Coronary artery (tissue), 2 donors: ENCODE measurements at regions not wholly inside any gene's neighbourhood (a gene's known extent, or its start where the extent isn't known, plus 50 kb on each side); places are given as distances from the start of the nearest gene placed in this dataset.

Experiments
- DNase-seq: peaks from one replicate; pipeline ENCODE4 v3.0.0-alpha.2; 2017; ENCODE audit warnings: low spot score
- H3K27ac ChIP-seq, 2 donors: fragments of 200-600 bp; sonication (generic); one replicate each; pipeline ENCODE4 v1.5.1; 2016 to 2019
- H3K4me3 ChIP-seq: fragments of 200-600 bp; sonication (generic); 2 replicates; pipeline ENCODE4 v1.5.1; 2016; ENCODE audit warnings: mild to moderate bottlenecking, moderate library complexity
- CTCF ChIP-seq: fragments of 200-600 bp; sonication (generic); IDR thresholded peaks from one replicate; pipeline ENCODE4 v1.5.1; 2019; ENCODE audit warnings: antibody characterized with exemption

DNA sequence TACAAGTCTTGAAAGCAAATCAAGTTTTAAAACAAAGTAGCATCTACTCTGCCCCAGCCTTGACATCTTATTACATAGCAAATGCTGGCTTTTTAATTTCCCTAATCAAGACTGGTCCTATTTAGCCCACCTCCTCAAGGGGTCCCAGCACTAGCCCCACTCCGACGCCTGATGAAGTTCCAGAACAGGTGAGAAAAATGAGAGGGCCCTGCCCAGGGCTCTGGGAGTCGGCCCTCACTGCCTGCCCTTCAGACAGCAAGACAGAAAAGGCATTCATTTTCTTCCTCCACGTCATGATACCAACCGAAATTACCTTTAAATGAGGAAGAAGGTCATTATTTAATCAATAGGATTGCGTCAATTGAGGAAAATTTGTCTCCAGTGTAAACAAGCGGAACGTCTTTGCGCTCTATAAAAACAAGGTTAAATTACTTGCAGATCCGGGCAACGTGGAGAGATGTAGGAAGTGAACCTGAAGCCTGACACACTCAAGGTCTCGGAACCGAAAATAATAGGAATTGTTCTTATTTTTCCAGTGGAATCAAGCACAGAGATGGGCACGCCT lies 170.6 kb upstream of the PKDCC start:
- no peak overlapping the region for H3K27ac ChIP-seq
- no peak overlapping the region for H3K4me3 ChIP-seq
- no peak for DNase-seq
- TF ChIP-seq CTCF = no peak

DNA sequence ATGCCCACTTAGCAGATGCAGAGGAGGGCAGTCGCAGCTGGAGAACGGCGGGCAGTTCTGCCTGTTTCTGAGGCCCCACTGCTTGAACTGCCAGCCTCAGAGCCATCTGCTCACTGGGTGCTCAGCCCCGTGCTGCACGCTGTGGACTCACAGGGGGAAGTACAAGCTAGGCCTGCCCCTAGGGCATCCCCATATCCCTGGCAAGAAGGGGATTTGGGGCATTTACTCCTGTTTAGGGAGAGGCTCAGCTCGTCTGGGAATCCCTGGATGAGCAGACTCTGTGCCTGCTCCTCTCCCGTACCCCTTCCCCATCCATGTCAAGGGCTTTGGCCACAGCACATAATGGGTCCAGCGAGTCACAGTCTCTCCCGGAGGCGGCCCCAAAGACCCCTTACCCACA lies 169.8 kb upstream of the PKDCC start:
- no peak for DNase-seq
- TF ChIP-seq CTCF = no peak
- peak overlapping the region in 1 of 2 donors; percentile 17 for H3K27ac ChIP-seq
- H3K4me3 ChIP-seq = no peak overlapping the region

DNA sequence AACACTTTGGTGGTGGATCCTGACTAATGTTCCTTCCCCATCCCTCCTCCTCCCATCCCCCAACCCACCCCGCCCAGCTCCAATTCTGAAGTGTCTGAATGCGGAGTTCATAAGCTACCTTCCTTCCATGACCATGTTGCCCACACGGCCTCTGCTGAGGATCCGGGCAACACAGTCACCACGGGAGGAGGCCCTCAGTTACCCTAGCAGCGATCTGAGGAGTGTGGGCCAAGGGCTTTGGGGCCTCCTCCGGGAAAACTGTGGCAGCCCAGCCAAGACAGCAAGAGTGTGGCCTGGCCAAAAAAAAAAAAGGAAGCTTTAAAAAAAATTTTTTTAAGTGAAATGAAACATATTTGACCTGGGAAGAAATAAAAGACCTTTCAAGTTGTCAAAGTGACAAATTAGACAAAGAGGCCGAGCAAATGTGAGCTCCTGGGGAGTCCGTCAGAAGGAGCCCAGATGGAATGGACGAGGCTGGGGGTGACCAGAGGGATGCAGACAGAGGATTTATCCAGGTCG lies 169.0 kb upstream of the PKDCC start:
- no peak for TF ChIP-seq CTCF
- no peak for DNase-seq
- H3K4me3 ChIP-seq = no peak overlapping the region
- peak overlapping the region in 1 of 2 donors; percentile 48 for H3K27ac ChIP-seq

DNA sequence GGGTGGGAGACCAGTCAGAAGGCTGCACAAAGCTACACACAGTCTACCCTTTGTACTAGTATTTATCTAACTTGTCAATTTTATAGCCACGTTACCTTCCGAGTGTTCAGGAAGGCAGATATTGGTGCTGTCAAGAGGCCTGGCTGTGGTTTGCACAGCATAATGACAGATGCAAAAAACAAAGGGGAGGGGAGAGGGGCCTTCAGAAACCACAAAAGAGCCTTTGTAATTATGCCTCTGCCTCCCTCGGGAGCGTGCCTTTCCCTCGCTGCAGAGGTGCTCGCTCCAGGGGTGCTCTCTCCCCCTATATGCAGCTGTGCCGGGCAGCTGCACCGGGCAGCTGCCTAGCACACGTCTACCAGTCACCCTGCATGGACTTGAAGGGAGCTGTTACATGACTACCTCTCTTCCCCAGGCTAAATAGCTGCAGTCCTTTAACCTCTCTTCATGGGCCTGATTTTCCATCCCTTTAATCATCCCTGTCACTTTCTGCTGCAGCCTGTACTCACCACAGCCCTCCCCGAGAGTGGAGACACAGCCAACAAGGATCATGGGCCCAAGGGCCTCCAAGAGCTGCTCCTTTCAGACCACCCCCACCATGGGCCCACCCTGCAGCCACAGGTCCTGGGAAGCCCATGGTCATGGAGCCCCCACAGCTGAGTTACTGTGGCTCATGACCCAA lies 168.4 kb upstream of the PKDCC start:
- no peak for DNase-seq
- H3K27ac ChIP-seq = peak overlapping the region in 1 of 2 donors; percentile 48
- no peak for TF ChIP-seq CTCF

GRCh38 chr2:41880561-41881243 lies 167.1 kb upstream of the PKDCC start:
- no peak for DNase-seq
- Histone ChIP-seq H3K27ac (peak overlapping the region in 1 of 2 donors; percentile 48), H3K4me3 (no peak overlapping the region)
- no peak for TF ChIP-seq CTCF

More for the DNA sequence above, 168.4 kb upstream of the PKDCC start:
- H3K4me3 ChIP-seq = no peak overlapping the region

- Histone ChIP-seq H3K27ac (no peak overlapping the region), H3K4me3 (no peak overlapping the region)
- DNase-seq = no peak
- no peak for TF ChIP-seq CTCF
These were observed 166.6 kb upstream of the PKDCC start for GRCh38 chr2:41881249-41881648.
